ENCODE measurements at regions not wholly inside any gene's neighbourhood (a gene's known extent, or its start where the extent isn't known, plus 50 kb on each side); places are given as distances from the start of the nearest gene placed in this dataset.

GRCh38 chr1:116856312-116856711, 53.4 kb upstream of the PTGFRN start:
- H3K9me3 ChIP-seq (replicated peaks in 1 of 3), result no peaks in the 10 kb centered on the region
- TF ChIP-seq POLR2A (IDR thresholded peaks at IDR 0.05), result no peak
- TF ChIP-seq CTCF (IDR thresholded peaks at IDR 0.05), result no peak
- intact Hi-C loops (cut with DNase I), result loop anchor here (10.0 kb wide), 1 partner anchor 198 kb away; no protein-coding TSS in a partner anchor
- no peaks in the 10 kb centered on the region for H3K27me3 ChIP-seq
- DNase-seq, result no peak
- WGBS, 4 donors, result 96 to 100% (median 97%) methylated on average over 3 of the region's 3 CpGs
- no peak overlapping the region for H3K4me3 ChIP-seq
- H3K27ac ChIP-seq, result no peak overlapping the region
- no peaks in the 10 kb centered on the region for H3K36me3 ChIP-seq (replicated peaks in 1 of 2)
- H3K4me1 ChIP-seq (replicated peaks in 1 of 2), result peaks cover 20% of the 10 kb centered on the region in 2 donors

GRCh38 chr1:116857092-116857491, 52.6 kb upstream of the PTGFRN start:
- 86 to 94% (median 89%) methylated on average over 3 of the region's 3 CpGs for WGBS, 4 donors
- DNase-seq, result no peak
- Histone ChIP-seq H3K27ac (no peak overlapping the region), H3K4me1 (replicated peaks in 1 of 2) (peaks cover 20% of the 10 kb centered on the region in 2 donors), H3K9me3 (replicated peaks in 1 of 3) (no peaks in the 10 kb centered on the region), H3K4me3 (no peak overlapping the region), H3K27me3 (no peaks in the 10 kb centered on the region), H3K36me3 (replicated peaks in 1 of 2) (no peaks in the 10 kb centered on the region)
- TF ChIP-seq POLR2A (IDR thresholded peaks at IDR 0.05), result no peak
- no peak for TF ChIP-seq CTCF (IDR thresholded peaks at IDR 0.05)
- intact Hi-C loops (cut with DNase I), result loop anchor here (10.0 kb wide), 1 partner anchor 198 kb away; no protein-coding TSS in a partner anchor
